ENCODE measurements at regions not wholly inside any gene's neighbourhood (a gene's known extent, or its start where the extent isn't known, plus 50 kb on each side); places are given as distances from the start of the nearest gene placed in this dataset.

DNA sequence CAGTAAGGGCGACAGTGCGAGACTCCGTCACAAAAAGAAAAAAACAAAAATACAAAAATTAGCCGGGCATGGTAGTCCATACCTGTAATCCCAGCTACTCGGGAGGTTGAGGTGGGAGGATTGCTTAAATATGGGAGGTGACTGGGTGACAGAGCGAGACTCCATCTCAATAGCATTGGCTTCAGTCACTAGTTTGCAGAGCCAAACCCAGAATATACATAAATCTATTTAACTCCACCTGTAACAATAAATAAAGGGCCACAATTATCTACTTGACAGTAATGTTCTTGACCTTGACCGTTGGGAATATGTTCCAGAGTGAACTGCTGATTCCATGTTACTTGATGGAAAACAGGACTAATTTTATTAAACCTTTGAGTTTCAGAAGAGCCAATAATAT is 198.9 kb upstream of the MDGA2 start:
- DNase-seq (ENCODE audit: low read depth in 2 of 2), result no peak
- TF ChIP-seq, protein P1, sequence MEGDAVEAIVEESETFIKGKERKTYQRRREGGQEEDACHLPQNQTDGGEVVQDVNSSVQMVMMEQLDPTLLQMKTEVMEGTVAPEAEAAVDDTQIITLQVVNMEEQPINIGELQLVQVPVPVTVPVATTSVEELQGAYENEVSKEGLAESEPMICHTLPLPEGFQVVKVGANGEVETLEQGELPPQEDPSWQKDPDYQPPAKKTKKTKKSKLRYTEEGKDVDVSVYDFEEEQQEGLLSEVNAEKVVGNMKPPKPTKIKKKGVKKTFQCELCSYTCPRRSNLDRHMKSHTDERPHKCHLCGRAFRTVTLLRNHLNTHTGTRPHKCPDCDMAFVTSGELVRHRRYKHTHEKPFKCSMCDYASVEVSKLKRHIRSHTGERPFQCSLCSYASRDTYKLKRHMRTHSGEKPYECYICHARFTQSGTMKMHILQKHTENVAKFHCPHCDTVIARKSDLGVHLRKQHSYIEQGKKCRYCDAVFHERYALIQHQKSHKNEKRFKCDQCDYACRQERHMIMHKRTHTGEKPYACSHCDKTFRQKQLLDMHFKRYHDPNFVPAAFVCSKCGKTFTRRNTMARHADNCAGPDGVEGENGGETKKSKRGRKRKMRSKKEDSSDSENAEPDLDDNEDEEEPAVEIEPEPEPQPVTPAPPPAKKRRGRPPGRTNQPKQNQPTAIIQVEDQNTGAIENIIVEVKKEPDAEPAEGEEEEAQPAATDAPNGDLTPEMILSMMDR (IDR thresholded peaks at IDR 0.05; ENCODE audit: low read depth, low read length), result no peak
- no peak overlapping the region for H3K4me3 ChIP-seq (replicated peaks in 1 of 2; ENCODE audit: low read depth in 2 of 2, low read length in 2 of 2)

DNA sequence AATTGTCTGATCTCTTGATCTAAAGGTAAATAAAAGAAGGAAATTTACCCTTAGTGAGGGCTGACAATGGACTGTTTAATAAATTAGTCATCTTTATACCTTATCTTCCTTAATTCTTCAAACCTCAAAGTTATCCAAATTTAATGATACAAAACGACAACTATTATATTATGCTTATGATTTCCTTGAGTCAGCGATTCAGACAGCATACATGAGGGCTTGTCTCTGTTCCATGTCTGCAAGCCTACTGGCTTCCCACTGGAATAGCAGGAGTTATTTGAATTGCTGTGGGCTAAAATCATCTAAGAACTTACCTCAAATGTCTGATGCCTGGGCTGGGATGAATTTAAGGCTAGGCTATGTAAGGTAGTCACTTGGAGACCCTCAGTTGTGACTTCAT is 197.2 kb upstream of the MDGA2 start:
- H3K4me3 ChIP-seq (replicated peaks in 1 of 2; ENCODE audit: low read depth in 2 of 2, low read length in 2 of 2), result no peak overlapping the region
- TF ChIP-seq, protein P1 (IDR thresholded peaks at IDR 0.05; ENCODE audit: low read depth, low read length), result no peak
- no peak for DNase-seq (ENCODE audit: low read depth in 2 of 2)

DNA sequence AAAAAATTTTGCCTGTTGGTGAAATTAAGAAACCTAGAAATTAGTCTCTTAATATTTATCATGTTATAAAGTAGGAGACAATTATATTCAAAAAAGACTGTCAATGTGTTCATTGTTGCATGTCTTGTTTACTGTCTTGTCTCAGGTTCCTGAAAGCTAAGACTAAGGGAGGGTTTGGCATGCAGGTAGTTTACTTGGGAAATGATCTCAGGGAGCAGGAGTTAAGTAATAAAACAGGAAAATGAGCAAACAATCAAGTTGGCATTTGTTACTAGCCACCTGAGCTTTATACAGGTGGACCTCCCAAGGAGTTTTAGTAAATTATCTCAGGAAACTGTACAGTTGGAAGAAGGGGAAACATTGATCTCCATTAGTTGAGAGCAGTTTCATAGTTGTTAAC is 188.0 kb upstream of the MDGA2 start:
- H3K4me3 ChIP-seq (replicated peaks in 1 of 2; ENCODE audit: low read depth in 2 of 2, low read length in 2 of 2), result no peak overlapping the region
- DNase-seq (ENCODE audit: low read depth in 2 of 2), result no peak
- TF ChIP-seq, protein P1 (IDR thresholded peaks at IDR 0.05; ENCODE audit: low read depth, low read length), result no peak

DNA sequence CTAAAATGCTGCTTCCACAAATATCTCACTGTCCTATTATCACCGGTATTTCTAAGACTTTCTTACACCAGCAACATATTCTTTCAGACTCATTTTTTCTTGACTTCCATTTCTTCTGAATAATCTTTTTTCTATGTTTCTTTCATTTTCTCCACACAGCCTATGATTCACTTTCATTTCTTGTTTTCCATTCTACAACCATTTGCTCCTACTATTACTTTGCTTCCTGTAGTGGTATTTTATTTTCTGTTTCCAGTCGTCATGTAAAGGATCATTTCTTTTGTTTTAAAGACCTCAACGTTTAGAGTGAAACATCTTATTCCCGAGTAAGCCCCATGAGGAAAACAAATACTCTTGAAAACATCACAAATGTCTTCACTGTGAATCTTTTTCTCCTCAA is 182.2 kb upstream of the MDGA2 start:
- H3K4me3 ChIP-seq (replicated peaks in 1 of 2; ENCODE audit: low read depth in 2 of 2, low read length in 2 of 2), result no peak overlapping the region
- TF ChIP-seq, protein P1 (IDR thresholded peaks at IDR 0.05; ENCODE audit: low read depth, low read length), result no peak
- no peak for DNase-seq (ENCODE audit: low read depth in 2 of 2)

DNA sequence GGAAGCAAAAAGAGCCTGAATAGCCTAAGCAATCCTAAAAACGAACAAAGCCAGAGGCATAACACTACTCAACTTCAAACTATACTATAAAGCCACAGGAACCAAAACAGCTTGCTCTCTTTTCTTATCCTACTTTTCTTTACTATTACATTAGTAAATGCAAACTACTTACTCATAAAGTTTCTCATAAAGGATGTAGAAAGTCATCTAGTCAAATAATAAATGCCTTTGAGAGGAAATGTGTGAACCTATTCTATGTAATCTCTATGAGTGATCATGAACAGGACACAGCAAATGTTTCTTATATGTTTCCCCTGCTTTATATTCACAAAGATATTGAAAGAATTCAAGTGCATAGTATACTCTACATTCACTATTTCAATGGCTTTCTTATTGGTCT is 176.9 kb upstream of the MDGA2 start:
- DNase-seq (ENCODE audit: low read depth in 2 of 2), result no peak
- H3K4me3 ChIP-seq (replicated peaks in 1 of 2; ENCODE audit: low read depth in 2 of 2, low read length in 2 of 2), result no peak overlapping the region
- TF ChIP-seq, protein P1 (IDR thresholded peaks at IDR 0.05; ENCODE audit: low read depth, low read length), result no peak

DNA sequence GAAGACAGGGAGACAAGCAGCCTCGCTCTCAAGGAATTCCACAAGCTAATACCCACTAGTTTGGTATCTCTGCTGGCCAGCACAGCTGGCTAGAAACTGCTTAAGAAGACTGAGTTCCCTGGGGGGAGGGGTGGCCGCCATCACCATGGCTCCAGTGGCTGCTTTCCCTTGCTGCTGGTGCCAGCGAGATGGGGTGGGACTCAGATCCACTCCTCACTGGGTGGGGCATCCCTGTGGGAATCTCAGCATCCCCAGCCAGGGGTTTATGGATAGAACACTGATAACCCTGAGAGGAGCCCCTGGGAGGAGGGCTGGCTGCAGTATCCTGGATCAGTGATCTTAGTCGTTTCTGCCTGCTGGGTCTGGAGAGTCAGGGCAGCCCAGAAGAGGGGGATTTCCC is 170.6 kb upstream of the MDGA2 start:
- no peak overlapping the region for H3K4me3 ChIP-seq (replicated peaks in 1 of 2; ENCODE audit: low read depth in 2 of 2, low read length in 2 of 2)
- DNase-seq (ENCODE audit: low read depth in 2 of 2), result no peak
- TF ChIP-seq, protein P1 (IDR thresholded peaks at IDR 0.05; ENCODE audit: low read depth, low read length), result no peak

DNA sequence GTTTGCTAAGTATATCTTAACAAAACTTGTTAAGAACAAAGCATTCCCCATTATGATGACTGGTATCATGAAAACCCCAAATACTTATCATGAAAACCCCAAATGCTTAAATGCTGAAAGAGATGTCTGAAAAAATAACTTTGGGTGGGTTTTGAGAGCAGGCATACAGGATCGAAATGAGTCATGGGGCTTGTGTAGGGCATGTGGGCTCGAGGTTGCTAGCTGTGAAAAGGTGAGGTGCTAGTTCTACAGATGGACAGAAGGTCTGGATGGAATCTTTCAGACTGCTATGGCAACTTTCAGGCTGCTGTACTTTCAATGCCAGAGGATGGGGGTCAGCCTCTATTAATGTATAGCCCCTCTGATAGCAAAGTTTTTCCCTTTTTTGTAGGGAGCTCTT is 167.8 kb upstream of the MDGA2 start:
- no peak overlapping the region for H3K4me3 ChIP-seq (replicated peaks in 1 of 2; ENCODE audit: low read depth in 2 of 2, low read length in 2 of 2)
- DNase-seq (ENCODE audit: low read depth in 2 of 2), result no peak
- TF ChIP-seq, protein P1 (IDR thresholded peaks at IDR 0.05; ENCODE audit: low read depth, low read length), result no peak
